OCI-LY7 (cell line): ENCODE measurements at regions not wholly inside any gene's neighbourhood (a gene's known extent, or its start where the extent isn't known, plus 50 kb on each side); places are given as distances from the start of the nearest gene placed in this dataset.
"Not testable (repeated sequence)": the region's sequence is repeated elsewhere in the genome, so short reads cannot be mapped to it uniquely, and the experiment has no call there.

Source experiments
- BruUV-seq: library from RNA; stranded (reverse); fragments of 400-500 nt; replicated peaks from 2 replicates; lab custom pipeline; 2021; lab: Mats Ljungman, UMichigan
- CTCF ChIA-PET: fragments of 300-600 bp; sonication (Branson Sonifier 250); formaldehyde crosslinking; loops from one replicate; lab custom pipeline; 2022; ENCODE audit warnings: antibody characterized with exemption; ENCODE audit not compliant: unreplicated experiment; lab: Charles Lee
- POLR2A ChIA-PET: fragments of 300-600 bp; sonication (Branson Sonifier 250); formaldehyde crosslinking; loops from one replicate; lab custom pipeline; 2022; ENCODE audit warnings: antibody characterized with exemption; lab: Charles Lee
- DNase-seq: peaks from one replicate; pipeline ENCODE4 v3.0.0-alpha.2; 2015; ENCODE audit warnings: low spot score
- H2AFZ ChIP-seq: fragments of 200-600 bp; sonication (generic), shearing (Covaris generic); 2 replicates; pipeline ENCODE4 v1.6.1; 2014; ENCODE audit warnings: mild to moderate bottlenecking, antibody characterized with exemption, low read length, moderate library complexity
- H3K27ac ChIP-seq: fragments of 200-600 bp; sonication (generic); 2 replicates; pipeline ENCODE4 v1.5.1; 2014; ENCODE audit warnings: mixed run types, low read depth, mild to moderate bottlenecking, moderate library complexity, low read length, inconsistent platforms; ENCODE audit not compliant: poor library complexity, severe bottlenecking
- H3K36me3 ChIP-seq: fragments of 200-600 bp; sonication (generic); 2 replicates; pipeline ENCODE4 v1.6.1; 2014; ENCODE audit warnings: mild to moderate bottlenecking, antibody characterized with exemption, low read length, moderate library complexity, mixed read lengths; ENCODE audit not compliant: insufficient read depth
- H3K4me1 ChIP-seq: fragments of 200-600 bp; sonication (generic); 2 replicates; pipeline ENCODE4 v1.5.1; 2014; ENCODE audit warnings: mild to moderate bottlenecking, low read length; ENCODE audit not compliant: insufficient read depth, poor library complexity, severe bottlenecking
- H3K4me2 ChIP-seq: fragments of 200-600 bp; sonication (generic); 2 replicates; pipeline ENCODE4 v1.6.1; 2014; ENCODE audit warnings: mild to moderate bottlenecking, low read length
- H3K4me3 ChIP-seq: fragments of 200-600 bp; sonication (generic); 2 replicates; pipeline ENCODE4 v1.5.1; 2014; ENCODE audit warnings: mild to moderate bottlenecking, low read depth, low read length; ENCODE audit not compliant: poor library complexity, severe bottlenecking
- H3K79me2 ChIP-seq: fragments of 200-600 bp; sonication (generic); 2 replicates; pipeline ENCODE4 v1.6.1; 2016; ENCODE audit warnings: low read depth, mild to moderate bottlenecking, low read length, moderate library complexity, mixed read lengths; ENCODE audit not compliant: insufficient read depth
- H3K9me2 ChIP-seq: fragments of 200-600 bp; sonication (generic); 2 replicates; pipeline ENCODE4 v1.6.1; 2016; ENCODE audit warnings: mild to moderate bottlenecking, low read length, mixed read lengths; ENCODE audit not compliant: insufficient read depth
- H3K9me3 ChIP-seq: fragments of 200-600 bp; sonication (generic); 2 replicates; pipeline ENCODE4 v1.6.1; 2014; ENCODE audit warnings: mild to moderate bottlenecking, mixed run types, low read length, mixed read lengths
- H4K20me1 ChIP-seq: fragments of 200-600 bp; sonication (generic); 2 replicates; pipeline ENCODE4 v1.6.1; 2014; ENCODE audit warnings: mild to moderate bottlenecking, antibody characterized with exemption, low read length, moderate library complexity, mixed read lengths; ENCODE audit not compliant: insufficient read depth
- EZH2phosphoT487 ChIP-seq: fragments of 200-600 bp; sonication (generic); IDR thresholded peaks from 2 replicates; pipeline ENCODE4 v1.6.1; 2018; ENCODE audit warnings: low read depth, borderline replicate concordance, mild to moderate bottlenecking, mixed run types, antibody characterized with exemption, low read length, moderate library complexity, mixed read lengths
- intact Hi-C: fragments of 100-400 bp; cut with micrococcal nuclease; formaldehyde crosslinking; loops from one replicate; pipeline ENCODE4 v1.10.0; 2022; ENCODE audit not compliant: unreplicated experiment
- TF ChIP-seq, protein P1 (sequence below): fragments of 200-600 bp; sonication (generic); conservative IDR thresholded peaks from 2 replicates; pipeline ENCODE4 v1.5.1; 2014; ENCODE audit warnings: mild to moderate bottlenecking, antibody characterized with exemption, low read length, moderate library complexity, mixed read lengths

- H3K4me3 ChIP-seq, H3K9me2 ChIP-seq, H2AFZ ChIP-seq, H3K79me2 ChIP-seq, intact Hi-C loops, H3K4me2 ChIP-seq, BruUV-seq, H3K36me3 ChIP-seq, H3K9me3 ChIP-seq, H4K20me1 ChIP-seq, CTCF ChIA-PET, H3K27ac ChIP-seq, H3K4me1 ChIP-seq, DNase-seq, POLR2A ChIA-PET: not testable (repeated sequence)
These were observed 79.8 kb upstream of the SAMD11 start for GRCh38 chr1:843946-844345.

GRCh38 chr1:844472-845026 lies 79.2 kb upstream of the SAMD11 start:
- Histone ChIP-seq H3K4me2 (no peak overlapping the region), H3K9me3 (no peaks in the 10 kb centered on the region), H3K9me2 (no peaks in the 10 kb centered on the region), H3K4me1 (no peaks in the 10 kb centered on the region), H2AFZ (no peak overlapping the region), H4K20me1 (no peaks in the 10 kb centered on the region), H3K36me3 (no peaks in the 10 kb centered on the region; the same call in 1 of the 2 replicates), H3K79me2 (no peaks in the 10 kb centered on the region), H3K4me3 (no peak overlapping the region), H3K27ac (no peak overlapping the region)
- TF ChIP-seq, protein P1, sequence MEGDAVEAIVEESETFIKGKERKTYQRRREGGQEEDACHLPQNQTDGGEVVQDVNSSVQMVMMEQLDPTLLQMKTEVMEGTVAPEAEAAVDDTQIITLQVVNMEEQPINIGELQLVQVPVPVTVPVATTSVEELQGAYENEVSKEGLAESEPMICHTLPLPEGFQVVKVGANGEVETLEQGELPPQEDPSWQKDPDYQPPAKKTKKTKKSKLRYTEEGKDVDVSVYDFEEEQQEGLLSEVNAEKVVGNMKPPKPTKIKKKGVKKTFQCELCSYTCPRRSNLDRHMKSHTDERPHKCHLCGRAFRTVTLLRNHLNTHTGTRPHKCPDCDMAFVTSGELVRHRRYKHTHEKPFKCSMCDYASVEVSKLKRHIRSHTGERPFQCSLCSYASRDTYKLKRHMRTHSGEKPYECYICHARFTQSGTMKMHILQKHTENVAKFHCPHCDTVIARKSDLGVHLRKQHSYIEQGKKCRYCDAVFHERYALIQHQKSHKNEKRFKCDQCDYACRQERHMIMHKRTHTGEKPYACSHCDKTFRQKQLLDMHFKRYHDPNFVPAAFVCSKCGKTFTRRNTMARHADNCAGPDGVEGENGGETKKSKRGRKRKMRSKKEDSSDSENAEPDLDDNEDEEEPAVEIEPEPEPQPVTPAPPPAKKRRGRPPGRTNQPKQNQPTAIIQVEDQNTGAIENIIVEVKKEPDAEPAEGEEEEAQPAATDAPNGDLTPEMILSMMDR: no peak
- no peak for TF ChIP-seq EZH2phosphoT487
- DNase-seq: no peak
- intact Hi-C loops: no loop called here
- BruUV-seq: no TSS peak
- ChIA-PET POLR2A (no interaction called here), CTCF (no interaction called here)

DNA sequence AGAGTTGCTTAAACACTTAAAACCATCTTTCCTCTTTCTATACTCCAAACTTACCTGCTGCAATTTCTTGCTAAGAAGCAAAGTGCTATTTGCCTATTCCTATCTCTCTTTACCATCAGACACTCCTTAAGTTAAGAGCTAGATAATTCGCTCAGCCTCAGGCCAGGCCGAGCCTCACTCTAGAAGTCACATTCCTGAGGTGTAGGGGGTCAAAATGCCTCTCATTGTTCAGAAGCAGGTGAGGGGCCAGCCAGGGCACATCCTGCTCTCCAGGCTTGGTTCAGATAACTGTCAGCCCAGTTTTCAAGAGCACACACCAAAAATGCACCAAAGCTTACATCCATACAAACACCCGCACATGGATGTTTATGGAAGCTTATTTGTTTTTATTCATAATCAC lies 78.1 kb upstream of the SAMD11 start:
- BruUV-seq, H3K9me2 ChIP-seq, H3K79me2 ChIP-seq, H3K27ac ChIP-seq, H2AFZ ChIP-seq, H3K36me3 ChIP-seq, POLR2A ChIA-PET, H4K20me1 ChIP-seq, H3K4me1 ChIP-seq, CTCF ChIA-PET, H3K9me3 ChIP-seq, intact Hi-C loops, H3K4me3 ChIP-seq, DNase-seq, H3K4me2 ChIP-seq: not testable (repeated sequence)

- H3K9me3 ChIP-seq: not testable (repeated sequence)
These were observed 73.8 kb upstream of the SAMD11 start for GRCh38 chr1:849873-850272.

GRCh38 chr1:850318-850717 lies 73.4 kb upstream of the SAMD11 start:
- H3K9me3 ChIP-seq, intact Hi-C loops, H3K79me2 ChIP-seq, BruUV-seq, DNase-seq, H3K4me1 ChIP-seq, H3K4me2 ChIP-seq, H4K20me1 ChIP-seq, H3K4me3 ChIP-seq, H3K27ac ChIP-seq, H3K9me2 ChIP-seq, H3K36me3 ChIP-seq, CTCF ChIA-PET, POLR2A ChIA-PET, H2AFZ ChIP-seq: not testable (repeated sequence)

More at GRCh38 chr1:849873-850272, 73.8 kb upstream of the SAMD11 start:
- CTCF ChIA-PET, H3K36me3 ChIP-seq, H2AFZ ChIP-seq, DNase-seq, H3K9me2 ChIP-seq, H4K20me1 ChIP-seq, H3K4me3 ChIP-seq, POLR2A ChIA-PET, intact Hi-C loops, H3K4me2 ChIP-seq, H3K79me2 ChIP-seq, H3K4me1 ChIP-seq, BruUV-seq, H3K27ac ChIP-seq: not testable (repeated sequence)

- intact Hi-C loops, H3K27ac ChIP-seq, H3K4me1 ChIP-seq, H3K79me2 ChIP-seq, H3K9me3 ChIP-seq, H3K4me2 ChIP-seq, CTCF ChIA-PET, BruUV-seq, H3K36me3 ChIP-seq, H4K20me1 ChIP-seq, H3K9me2 ChIP-seq, DNase-seq, H3K4me3 ChIP-seq, POLR2A ChIA-PET, H2AFZ ChIP-seq: not testable (repeated sequence)
These were observed 72.3 kb upstream of the SAMD11 start for GRCh38 chr1:851398-851797.
